Epithelial cell of esophagus (primary cell): ENCODE measurements at regions not wholly inside any gene's neighbourhood (a gene's known extent, or its start where the extent isn't known, plus 50 kb on each side); places are given as distances from the start of the nearest gene placed in this dataset.
"Not testable (repeated sequence)": the region's sequence is repeated elsewhere in the genome, so short reads cannot be mapped to it uniquely, and the experiment has no call there.

ENCODE experiments used
- DNase-seq: peaks from one replicate; pipeline ENCODE4 v3.0.0; 2010; ENCODE audit warnings: low read depth
- H3K4me3 ChIP-seq: 2 replicates; pipeline ENCODE4 v1.5.1; 2011; ENCODE audit warnings: mild to moderate bottlenecking, low read length, control low read depth
- TF ChIP-seq, protein P1 (sequence below): IDR thresholded peaks from 2 replicates; pipeline ENCODE4 v1.5.1; 2011; ENCODE audit warnings: low read depth, mild to moderate bottlenecking, low read length, control low read depth, inconsistent platforms; ENCODE audit not compliant: insufficient read depth; ENCODE audit errors: missing control alignments

DNA sequence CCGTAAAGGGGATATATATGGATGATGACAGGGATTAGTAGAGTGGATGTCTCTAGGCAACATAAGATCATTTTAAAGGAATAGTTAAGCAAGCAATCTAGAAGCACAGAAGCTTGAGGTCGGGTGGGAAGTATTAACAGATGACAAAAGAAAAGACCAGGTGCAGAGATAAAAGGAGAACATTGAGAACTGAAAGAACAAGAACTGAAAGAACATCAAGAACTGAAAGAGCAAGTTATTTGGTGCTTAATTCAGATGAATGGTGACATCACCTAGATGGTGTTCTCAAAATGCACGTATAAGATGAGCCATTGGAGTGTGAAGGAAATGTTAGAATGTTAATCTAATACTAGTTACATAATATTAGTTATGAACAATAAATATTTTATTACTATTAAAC, 224.0 kb upstream of the PDE3A start:
- no peak for DNase-seq
- TF ChIP-seq, protein P1, sequence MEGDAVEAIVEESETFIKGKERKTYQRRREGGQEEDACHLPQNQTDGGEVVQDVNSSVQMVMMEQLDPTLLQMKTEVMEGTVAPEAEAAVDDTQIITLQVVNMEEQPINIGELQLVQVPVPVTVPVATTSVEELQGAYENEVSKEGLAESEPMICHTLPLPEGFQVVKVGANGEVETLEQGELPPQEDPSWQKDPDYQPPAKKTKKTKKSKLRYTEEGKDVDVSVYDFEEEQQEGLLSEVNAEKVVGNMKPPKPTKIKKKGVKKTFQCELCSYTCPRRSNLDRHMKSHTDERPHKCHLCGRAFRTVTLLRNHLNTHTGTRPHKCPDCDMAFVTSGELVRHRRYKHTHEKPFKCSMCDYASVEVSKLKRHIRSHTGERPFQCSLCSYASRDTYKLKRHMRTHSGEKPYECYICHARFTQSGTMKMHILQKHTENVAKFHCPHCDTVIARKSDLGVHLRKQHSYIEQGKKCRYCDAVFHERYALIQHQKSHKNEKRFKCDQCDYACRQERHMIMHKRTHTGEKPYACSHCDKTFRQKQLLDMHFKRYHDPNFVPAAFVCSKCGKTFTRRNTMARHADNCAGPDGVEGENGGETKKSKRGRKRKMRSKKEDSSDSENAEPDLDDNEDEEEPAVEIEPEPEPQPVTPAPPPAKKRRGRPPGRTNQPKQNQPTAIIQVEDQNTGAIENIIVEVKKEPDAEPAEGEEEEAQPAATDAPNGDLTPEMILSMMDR = no peak
- H3K4me3 ChIP-seq = no peak overlapping the region

- DNase-seq = no peak
- H3K4me3 ChIP-seq = no peak overlapping the region
- TF ChIP-seq, protein P1 = no peak
These were observed 220.1 kb upstream of the PDE3A start for GRCh38 chr12:20148241-20148640.

GRCh38 chr12:20150835-20151422, 217.4 kb upstream of the PDE3A start:
- no peak overlapping the region for H3K4me3 ChIP-seq
- no peak for DNase-seq
- TF ChIP-seq, protein P1 = no peak

GRCh38 chr12:20154052-20154451, 214.3 kb upstream of the PDE3A start:
- H3K4me3 ChIP-seq = no peak overlapping the region

GRCh38 chr12:20155374-20155773, 213.0 kb upstream of the PDE3A start:
- H3K4me3 ChIP-seq = no peak overlapping the region
- DNase-seq = no peak
- TF ChIP-seq, protein P1 = no peak

More at GRCh38 chr12:20154052-20154451, 214.3 kb upstream of the PDE3A start:
- TF ChIP-seq, protein P1 = no peak
- no peak for DNase-seq

DNA sequence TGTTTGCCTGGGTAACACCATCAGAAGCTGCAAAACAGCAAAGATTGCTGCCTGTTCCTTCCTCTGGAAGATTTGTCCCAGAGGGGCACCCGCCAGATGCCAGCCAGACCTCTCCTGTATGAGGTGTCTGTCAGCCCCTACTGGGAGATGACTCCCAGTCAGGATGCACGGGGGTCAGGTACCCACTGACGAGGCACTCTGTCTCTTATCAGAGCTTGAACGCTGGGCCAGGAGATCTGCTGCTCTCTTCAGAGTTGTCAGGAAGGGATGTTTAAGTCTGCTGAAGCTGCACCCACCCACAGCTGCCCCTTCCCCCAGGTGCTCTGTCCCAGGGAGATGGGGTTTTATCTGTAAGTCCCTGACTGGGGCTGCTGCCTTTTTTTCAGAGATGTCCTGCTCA, 207.4 kb upstream of the PDE3A start:
- not testable (repeated sequence) for DNase-seq, H3K4me3 ChIP-seq

DNA sequence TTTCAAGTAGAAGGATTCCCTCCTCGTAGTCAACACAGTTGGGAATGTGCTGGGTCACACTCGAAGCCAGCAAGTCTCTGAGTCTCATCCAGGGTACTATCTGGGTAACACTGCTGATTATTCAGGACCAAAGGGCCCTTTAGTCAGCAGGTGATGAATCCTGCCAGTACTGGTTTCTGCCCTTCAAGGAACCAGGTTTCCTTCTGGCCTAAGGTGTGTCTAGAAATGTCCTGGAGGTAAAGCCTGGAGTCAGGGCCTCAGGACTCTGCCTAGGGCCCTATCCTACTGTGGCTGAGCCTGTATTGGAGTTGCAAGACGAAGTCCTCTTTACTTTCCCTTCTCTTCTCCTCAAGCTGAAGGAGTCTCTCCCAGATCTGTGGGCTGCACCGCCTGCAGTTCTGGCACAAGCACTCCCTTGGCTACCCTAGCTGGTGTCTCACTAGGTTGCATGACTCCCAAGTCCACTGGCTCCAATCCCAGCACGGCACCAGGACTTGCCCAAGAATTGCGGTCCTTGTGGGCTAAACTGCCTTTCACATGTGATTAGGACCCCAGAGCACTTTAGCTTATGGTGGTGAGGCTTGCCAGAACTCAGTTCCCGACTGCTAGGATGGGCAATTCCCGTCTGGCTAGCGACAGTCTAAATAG, 193.7 kb upstream of the PDE3A start:
- TF ChIP-seq, protein P1 = no peak
- no peak overlapping the region for H3K4me3 ChIP-seq
- no peak for DNase-seq
